ENCODE measurements at regions not wholly inside any gene's neighbourhood (a gene's known extent, or its start where the extent isn't known, plus 50 kb on each side); places are given as distances from the start of the nearest gene placed in this dataset.
"Not testable (repeated sequence)": the region's sequence is repeated elsewhere in the genome, so short reads cannot be mapped to it uniquely, and the experiment has no call there.

- H3K4me1 ChIP-seq: no peaks in the 10 kb centered on the region
- no peak overlapping the region for H3K4me3 ChIP-seq
- H3K36me3 ChIP-seq: no peaks in the 10 kb centered on the region
- TF ChIP-seq, protein P1, sequence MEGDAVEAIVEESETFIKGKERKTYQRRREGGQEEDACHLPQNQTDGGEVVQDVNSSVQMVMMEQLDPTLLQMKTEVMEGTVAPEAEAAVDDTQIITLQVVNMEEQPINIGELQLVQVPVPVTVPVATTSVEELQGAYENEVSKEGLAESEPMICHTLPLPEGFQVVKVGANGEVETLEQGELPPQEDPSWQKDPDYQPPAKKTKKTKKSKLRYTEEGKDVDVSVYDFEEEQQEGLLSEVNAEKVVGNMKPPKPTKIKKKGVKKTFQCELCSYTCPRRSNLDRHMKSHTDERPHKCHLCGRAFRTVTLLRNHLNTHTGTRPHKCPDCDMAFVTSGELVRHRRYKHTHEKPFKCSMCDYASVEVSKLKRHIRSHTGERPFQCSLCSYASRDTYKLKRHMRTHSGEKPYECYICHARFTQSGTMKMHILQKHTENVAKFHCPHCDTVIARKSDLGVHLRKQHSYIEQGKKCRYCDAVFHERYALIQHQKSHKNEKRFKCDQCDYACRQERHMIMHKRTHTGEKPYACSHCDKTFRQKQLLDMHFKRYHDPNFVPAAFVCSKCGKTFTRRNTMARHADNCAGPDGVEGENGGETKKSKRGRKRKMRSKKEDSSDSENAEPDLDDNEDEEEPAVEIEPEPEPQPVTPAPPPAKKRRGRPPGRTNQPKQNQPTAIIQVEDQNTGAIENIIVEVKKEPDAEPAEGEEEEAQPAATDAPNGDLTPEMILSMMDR (IDR thresholded peaks at IDR 0.05): no peak
- no peaks in the 10 kb centered on the region for H3K27me3 ChIP-seq
- no peak for DNase-seq (ENCODE audit: low spot score in 2 of 2)
- no peak overlapping the region for H3K27ac ChIP-seq
- intact Hi-C loops (cut with DNase I): no loop called here
- H3K9me3 ChIP-seq: no peaks in the 10 kb centered on the region
Measured at GRCh38 chr1:181219938-181220337, 131.4 kb downstream of the IER5 start.

- TF ChIP-seq, protein P1 (IDR thresholded peaks at IDR 0.05): no peak
- Histone ChIP-seq H3K4me1 (no peaks in the 10 kb centered on the region), H3K36me3 (no peaks in the 10 kb centered on the region), H3K27ac (no peak overlapping the region), H3K9me3 (no peaks in the 10 kb centered on the region), H3K27me3 (no peaks in the 10 kb centered on the region), H3K4me3 (no peak overlapping the region)
- no peak for DNase-seq (ENCODE audit: low spot score in 2 of 2)
- intact Hi-C loops (cut with DNase I): no loop called here
Measured at GRCh38 chr1:181221078-181221477, 132.6 kb downstream of the IER5 start.

GRCh38 chr1:181222972-181223505 is 134.5 kb downstream of the IER5 start:
- no peak overlapping the region for H3K4me3 ChIP-seq
- no peaks in the 10 kb centered on the region for H3K36me3 ChIP-seq
- no peaks in the 10 kb centered on the region for H3K9me3 ChIP-seq
- no peak for DNase-seq (ENCODE audit: low spot score in 2 of 2)
- TF ChIP-seq, protein P1 (IDR thresholded peaks at IDR 0.05): no peak
- no peak overlapping the region for H3K27ac ChIP-seq
- intact Hi-C loops (cut with DNase I): no loop called here
- no peaks in the 10 kb centered on the region for H3K4me1 ChIP-seq
- no peaks in the 10 kb centered on the region for H3K27me3 ChIP-seq

- H3K27me3 ChIP-seq; H3K9me3 ChIP-seq; H3K36me3 ChIP-seq; DNase-seq (ENCODE audit: low spot score in 2 of 2); intact Hi-C loops (cut with DNase I); H3K27ac ChIP-seq; H3K4me1 ChIP-seq; H3K4me3 ChIP-seq: not testable (repeated sequence)
Measured at GRCh38 chr1:181226728-181227127, 138.2 kb downstream of the IER5 start.

GRCh38 chr1:181239086-181239485 is 150.6 kb downstream of the IER5 start:
- H3K4me3 ChIP-seq: no peak overlapping the region
- no peaks in the 10 kb centered on the region for H3K9me3 ChIP-seq
- H3K36me3 ChIP-seq: no peaks in the 10 kb centered on the region
- TF ChIP-seq, protein P1 (IDR thresholded peaks at IDR 0.05): no peak
- intact Hi-C loops (cut with DNase I): no loop called here
- no peak for DNase-seq (ENCODE audit: low spot score in 2 of 2)
- no peaks in the 10 kb centered on the region for H3K4me1 ChIP-seq
- H3K27me3 ChIP-seq: no peaks in the 10 kb centered on the region
- no peak overlapping the region for H3K27ac ChIP-seq

- H3K4me1 ChIP-seq; H3K4me3 ChIP-seq; intact Hi-C loops (cut with DNase I); H3K27ac ChIP-seq; H3K36me3 ChIP-seq; H3K27me3 ChIP-seq; DNase-seq (ENCODE audit: low spot score in 2 of 2); H3K9me3 ChIP-seq: not testable (repeated sequence)
Measured at GRCh38 chr1:181246320-181246719, 157.8 kb downstream of the IER5 start.

- H3K4me3 ChIP-seq; H3K27ac ChIP-seq; DNase-seq (ENCODE audit: low spot score in 2 of 2); H3K36me3 ChIP-seq; intact Hi-C loops (cut with DNase I); H3K9me3 ChIP-seq; H3K27me3 ChIP-seq; H3K4me1 ChIP-seq: not testable (repeated sequence)
Measured at GRCh38 chr1:181248361-181248760, 159.9 kb downstream of the IER5 start.

All from ascending aorta (tissue), 2 donors.